Mesenchymal stem cell (in vitro differentiated cells and primary cell): ENCODE measurements at regions not wholly inside any gene's neighbourhood (a gene's known extent, or its start where the extent isn't known, plus 50 kb on each side); places are given as distances from the start of the nearest gene placed in this dataset.

Experiments used
- DNase-seq: peaks from one replicate; pipeline ENCODE4 v3.0.0-alpha.2; 2013
- H2AFZ ChIP-seq: one replicate; pipeline ENCODE4 v1.6.1; 2013; ENCODE audit warnings: low read depth, mild to moderate bottlenecking, control low read depth, inconsistent platforms, low read length, moderate library complexity
- H2AK5ac ChIP-seq: 2 replicates; pipeline ENCODE4 v1.6.1; 2013; ENCODE audit warnings: low read length, moderate library complexity, mild to moderate bottlenecking, inconsistent platforms; ENCODE audit not compliant: severe bottlenecking
- H2BK120ac ChIP-seq: one replicate; pipeline ENCODE4 v1.6.1; 2013; ENCODE audit warnings: low read depth, mild to moderate bottlenecking, inconsistent platforms, low read length, moderate library complexity
- H2BK12ac ChIP-seq, 2 experiments: one replicate each; pipeline ENCODE4 v1.6.1; 2013; ENCODE audit warnings: inconsistent platforms in 2 of 2, low read length in 2 of 2, mild to moderate bottlenecking in 2 of 2, moderate library complexity in 2 of 2, control low read depth in 1 of 2
- H2BK15ac ChIP-seq: one replicate; pipeline ENCODE4 v1.6.1; 2013; ENCODE audit warnings: mild to moderate bottlenecking, low read depth, inconsistent platforms; ENCODE audit not compliant: poor library complexity, severe bottlenecking
- H2BK5ac ChIP-seq: 2 replicates; pipeline ENCODE4 v1.6.1; 2013; ENCODE audit warnings: low read depth, mild to moderate bottlenecking, low read length, control low read depth, inconsistent platforms; ENCODE audit not compliant: poor library complexity, severe bottlenecking
- H3K14ac ChIP-seq, 2 experiments: one replicate each; pipeline ENCODE4 v1.6.1; 2013; ENCODE audit warnings: inconsistent platforms in 2 of 2, low read length in 2 of 2, control low read depth in 1 of 2, mild to moderate bottlenecking in 1 of 2, moderate library complexity in 1 of 2
- H3K18ac ChIP-seq, 2 experiments: one replicate each; pipeline ENCODE4 v1.6.1; 2013; ENCODE audit warnings: inconsistent platforms in 2 of 2, low read length in 2 of 2, control low read depth in 1 of 2, low read depth in 1 of 2, mild to moderate bottlenecking in 1 of 2
- H3K23ac ChIP-seq, 2 experiments: one replicate each; pipeline ENCODE4 v1.6.1; 2013; ENCODE audit warnings: inconsistent platforms in 2 of 2, low read length in 2 of 2, mild to moderate bottlenecking in 2 of 2, moderate library complexity in 2 of 2, control low read depth in 1 of 2
- H3K27ac ChIP-seq: 2 replicates; pipeline ENCODE4 v1.5.1; 2013; ENCODE audit warnings: mild to moderate bottlenecking, moderate library complexity, low read length, control low read depth, inconsistent platforms; ENCODE audit not compliant: poor library complexity, severe bottlenecking
- H3K27me3 ChIP-seq, 2 experiments: 2 replicates each; pipeline versions ENCODE4 v1.6.1 to v1.7.0; 2013; ENCODE audit warnings: low read length in 2 of 2, mild to moderate bottlenecking in 2 of 2, moderate library complexity in 2 of 2, control low read depth in 1 of 2, inconsistent platforms in 1 of 2; ENCODE audit not compliant: control insufficient read depth in 1 of 2, insufficient read depth in 1 of 2
- H3K36me3 ChIP-seq, 2 experiments: 2 replicates each; pipeline versions ENCODE4 v1.6.1 to v1.7.0; 2013; ENCODE audit warnings: low read length in 2 of 2, control low read depth in 1 of 2, inconsistent platforms in 1 of 2, low read depth in 1 of 2, mild to moderate bottlenecking in 1 of 2; ENCODE audit not compliant: insufficient read depth in 2 of 2, control insufficient read depth in 1 of 2
- H3K4ac ChIP-seq, 2 experiments: one replicate each; pipeline ENCODE4 v1.6.1; 2013; ENCODE audit warnings: inconsistent platforms in 2 of 2, low read length in 2 of 2, mild to moderate bottlenecking in 2 of 2, moderate library complexity in 2 of 2, control low read depth in 1 of 2, low read depth in 1 of 2
- H3K4me1 ChIP-seq: 2 replicates; pipeline ENCODE4 v1.6.1; 2013; ENCODE audit warnings: low read depth, low read length, control low read depth; ENCODE audit not compliant: control insufficient read depth, insufficient read depth
- H3K4me2 ChIP-seq: 2 replicates; pipeline ENCODE4 v1.6.1; 2013; ENCODE audit warnings: low read length, mild to moderate bottlenecking, inconsistent platforms; ENCODE audit not compliant: poor library complexity, severe bottlenecking
- H3K4me3 ChIP-seq, 2 experiments: 2 replicates each; pipeline versions ENCODE4 v1.5.1 to v1.7.0; 2013; ENCODE audit warnings: low read length in 2 of 2, mild to moderate bottlenecking in 2 of 2, control low read depth in 1 of 2, low read depth in 1 of 2; ENCODE audit not compliant: insufficient read depth in 1 of 2
- H3K79me1 ChIP-seq: replicated peaks from 2 replicates; pipeline ENCODE4 v1.6.1; 2013; ENCODE audit warnings: mild to moderate bottlenecking, control low read depth, low read length, inconsistent platforms; ENCODE audit not compliant: poor library complexity, severe bottlenecking
- H3K9ac ChIP-seq: 2 replicates; pipeline ENCODE4 v1.7.0; 2013; ENCODE audit warnings: mild to moderate bottlenecking, low read length, moderate library complexity
- H3K9me3 ChIP-seq: 2 replicates; pipeline ENCODE4 v1.7.0; 2013; ENCODE audit warnings: mild to moderate bottlenecking, low read length; ENCODE audit not compliant: control insufficient read depth
- H4K8ac ChIP-seq: one replicate; pipeline ENCODE4 v1.6.1; 2013; ENCODE audit warnings: inconsistent platforms, mild to moderate bottlenecking, low read length, moderate library complexity
- H4K91ac ChIP-seq: one replicate; pipeline ENCODE4 v1.6.1; 2013; ENCODE audit warnings: mild to moderate bottlenecking, low read length, inconsistent platforms
- WGBS: methylation state at CpG from one replicate; pipeline ENCODE4 v1.1.7; 2013; ENCODE audit warnings: mixed read lengths; 5-methylcytosine and 5-hydroxymethylcytosine counted together

DNA sequence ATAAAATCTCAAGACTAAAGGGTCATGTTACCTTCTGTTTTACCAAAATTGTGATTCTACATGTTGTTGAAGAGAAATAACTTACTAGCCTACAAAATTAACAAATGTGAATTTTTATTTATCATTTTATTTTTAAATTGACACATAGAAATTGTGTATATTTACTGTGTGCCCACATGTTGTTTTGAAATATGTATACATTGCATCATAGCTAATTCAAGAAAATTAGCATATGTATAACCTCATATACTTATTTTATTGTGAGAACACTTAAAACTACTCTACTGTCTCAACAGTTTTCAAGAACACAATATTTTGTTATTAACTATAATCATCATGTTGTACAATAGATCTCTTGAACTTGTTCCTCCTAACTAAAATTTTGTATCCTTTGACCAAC lies 177.8 kb downstream of the EPM2A start:
- Histone ChIP-seq H3K27me3 (no peaks in the 10 kb centered on the region), H3K4me2 (no peak overlapping the region), H3K9ac (no peak overlapping the region), H3K4me1 (no peaks in the 10 kb centered on the region), H3K79me1 (no peaks in the 10 kb centered on the region), H2BK15ac (no peak overlapping the region), H3K14ac (no peak overlapping the region), H3K4me3 (no peak overlapping the region), H3K9me3 (no peaks in the 10 kb centered on the region), H4K91ac (no peak overlapping the region), H3K27ac (no peak overlapping the region), H2AFZ (no peak overlapping the region), H2BK12ac (no peak overlapping the region), H3K18ac (no peak overlapping the region), H3K36me3 (no peaks in the 10 kb centered on the region), H2AK5ac (no peak overlapping the region), H4K8ac (no peak overlapping the region), H2BK120ac (no peak overlapping the region), H3K4ac (no peak overlapping the region), H3K23ac (no peak overlapping the region), H2BK5ac (no peak overlapping the region)
- no peak for DNase-seq

DNA sequence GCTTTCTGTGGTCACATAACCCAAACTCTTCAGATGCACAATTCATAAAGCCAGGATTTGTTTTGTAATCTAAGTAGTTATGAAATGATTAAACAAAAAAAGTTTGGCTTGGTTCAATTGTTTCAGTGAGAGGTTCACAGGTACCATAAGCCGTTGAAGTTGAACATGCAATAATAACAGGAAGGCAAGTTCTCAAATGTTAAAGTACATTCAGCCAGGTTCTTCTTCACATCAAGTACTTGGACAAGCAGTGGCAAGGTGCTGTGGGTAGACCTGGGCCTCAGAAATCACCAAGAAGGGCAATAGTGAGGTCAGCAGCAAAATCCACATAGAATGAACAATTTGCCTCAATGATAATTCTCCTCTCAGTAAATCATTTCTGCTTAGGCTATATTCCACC lies 175.5 kb downstream of the EPM2A start:
- 89% methylated on average over 1 of the region's 1 CpG for WGBS

DNA sequence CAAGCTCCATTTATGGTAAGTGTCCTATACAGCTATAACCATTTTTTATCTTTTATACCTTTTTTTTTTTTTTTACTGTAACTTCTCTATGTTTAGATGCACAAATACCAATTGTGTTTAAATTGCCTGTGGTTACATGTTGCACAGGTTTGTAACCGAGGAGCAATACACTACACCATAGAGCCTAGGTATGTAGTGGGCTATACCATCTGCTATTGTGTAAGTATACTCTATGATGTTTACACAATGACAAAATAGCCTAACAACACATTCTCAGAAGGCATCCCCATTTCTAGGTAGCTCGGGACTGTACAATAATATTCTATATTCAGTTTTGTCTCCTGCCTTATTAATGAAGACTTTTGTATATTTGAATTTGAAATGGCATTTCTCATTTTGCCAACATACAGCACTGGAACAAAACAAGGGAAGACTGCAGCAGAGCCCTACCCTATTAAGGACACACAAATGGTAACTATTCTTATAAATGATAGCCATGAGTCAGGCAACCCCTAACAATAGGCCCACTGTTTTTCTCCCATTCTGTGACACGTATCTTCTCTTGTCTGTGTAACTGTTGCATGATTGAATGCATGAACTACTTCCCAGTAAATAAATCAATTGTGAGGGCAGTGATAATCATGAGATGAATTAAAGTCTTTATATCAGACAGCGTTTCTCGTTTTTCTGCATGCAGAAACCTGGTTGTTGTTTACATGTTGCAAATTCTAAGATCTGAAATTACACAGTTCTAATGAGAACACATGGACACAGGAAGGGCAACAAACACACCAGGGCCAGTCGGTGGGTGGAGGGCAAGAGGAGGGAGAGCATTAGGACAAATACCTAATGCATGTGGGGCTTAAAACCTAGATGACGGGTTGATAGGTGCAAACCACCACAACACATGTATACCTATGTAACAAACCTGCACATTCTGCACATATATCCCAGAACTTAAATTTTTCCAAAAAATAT lies 173.9 kb downstream of the EPM2A start:
- H3K4me3 ChIP-seq = no peak overlapping the region
- 85% methylated on average over 4 of the region's 7 CpGs for WGBS

More for the DNA sequence above, 175.5 kb downstream of the EPM2A start:
- H3K79me1 ChIP-seq = no peaks in the 10 kb centered on the region
- no peaks in the 10 kb centered on the region for H3K27me3 ChIP-seq
- DNase-seq = no peak
- H3K18ac ChIP-seq = no peak overlapping the region
- H3K4ac ChIP-seq = no peak overlapping the region
- H2BK5ac ChIP-seq = no peak overlapping the region
- H3K23ac ChIP-seq = no peak overlapping the region
- H2BK15ac ChIP-seq = no peak overlapping the region
- H3K14ac ChIP-seq = no peak overlapping the region
- H2BK12ac ChIP-seq = no peak overlapping the region
- no peak overlapping the region for H2AK5ac ChIP-seq
- H3K4me1 ChIP-seq = no peaks in the 10 kb centered on the region
- no peaks in the 10 kb centered on the region for H3K36me3 ChIP-seq
- no peak overlapping the region for H4K8ac ChIP-seq
- no peak overlapping the region for H3K4me2 ChIP-seq
- H2BK120ac ChIP-seq = no peak overlapping the region
- H2AFZ ChIP-seq = no peak overlapping the region
- H3K9ac ChIP-seq = no peak overlapping the region
- no peaks in the 10 kb centered on the region for H3K9me3 ChIP-seq
- H3K4me3 ChIP-seq = no peak overlapping the region
- no peak overlapping the region for H3K27ac ChIP-seq
- no peak overlapping the region for H4K91ac ChIP-seq

DNA sequence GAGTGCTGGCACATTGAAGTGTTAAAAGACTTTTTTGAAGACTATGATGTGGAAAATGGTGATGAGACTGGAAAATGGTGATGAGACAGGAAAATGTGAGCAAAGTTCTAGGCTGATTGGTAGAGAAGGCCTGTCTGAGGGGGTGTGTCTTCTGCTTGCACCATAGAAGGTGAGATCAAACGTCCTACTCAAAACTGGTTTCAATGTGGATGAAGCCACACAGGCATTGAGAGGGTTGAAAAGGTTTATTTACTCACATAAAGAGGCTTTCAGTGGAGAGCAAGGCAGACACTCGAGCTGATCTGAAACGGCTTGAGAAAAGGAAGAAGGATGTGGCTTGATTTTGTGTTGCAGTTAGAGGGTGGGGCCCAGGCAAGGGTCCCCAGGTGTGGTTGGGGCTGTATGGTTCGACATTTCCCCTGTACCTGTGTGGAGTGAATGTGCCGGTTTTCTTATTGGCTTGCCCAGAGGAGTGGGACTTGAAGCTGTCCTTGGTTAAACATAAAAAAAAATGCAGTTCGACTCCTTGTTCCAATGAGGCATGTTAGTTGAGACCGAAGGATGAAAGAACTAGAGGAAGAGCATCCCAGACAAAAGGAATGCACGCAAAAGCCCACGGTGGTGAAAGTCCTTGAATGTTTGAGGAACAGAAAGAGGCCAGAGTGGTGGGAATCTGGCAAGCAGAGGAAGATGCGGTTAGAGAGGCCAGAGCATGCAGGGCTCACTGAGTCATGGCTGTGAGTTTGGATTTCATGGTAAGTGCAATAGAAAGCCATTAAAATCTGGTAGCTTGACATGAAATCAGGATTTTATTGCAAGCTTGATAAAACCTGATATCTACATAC lies 172.3 kb downstream of the EPM2A start:
- Histone ChIP-seq H3K9ac (no peak overlapping the region), H3K23ac (no peak overlapping the region), H2AK5ac (no peak overlapping the region), H3K27ac (no peak overlapping the region), H3K4me2 (no peak overlapping the region), H3K4me3 (no peak overlapping the region), H3K4me1 (no peaks in the 10 kb centered on the region), H3K27me3 (no peaks in the 10 kb centered on the region), H3K36me3 (no peaks in the 10 kb centered on the region), H3K14ac (no peak overlapping the region), H2BK12ac (no peak overlapping the region), H2BK120ac (no peak overlapping the region), H3K9me3 (no peaks in the 10 kb centered on the region), H3K4ac (no peak overlapping the region), H4K91ac (no peak overlapping the region), H2BK5ac (no peak overlapping the region), H2AFZ (no peak overlapping the region), H3K79me1 (no peaks in the 10 kb centered on the region), H4K8ac (no peak overlapping the region), H2BK15ac (no peak overlapping the region), H3K18ac (no peak overlapping the region)
- WGBS = 86% methylated on average over 10 of the region's 10 CpGs
- DNase-seq = no peak

More for the DNA sequence above, 173.9 kb downstream of the EPM2A start:
- H3K27me3 ChIP-seq = no peaks in the 10 kb centered on the region
- H3K79me1 ChIP-seq = no peaks in the 10 kb centered on the region
- no peaks in the 10 kb centered on the region for H3K4me1 ChIP-seq
- H3K4me2 ChIP-seq = no peak overlapping the region
- H2AFZ ChIP-seq = no peak overlapping the region
- H2BK120ac ChIP-seq = no peak overlapping the region
- H2AK5ac ChIP-seq = no peak overlapping the region
- no peak overlapping the region for H4K8ac ChIP-seq
- H3K14ac ChIP-seq = no peak overlapping the region
- no peak for DNase-seq
- no peak overlapping the region for H2BK15ac ChIP-seq
- H3K27ac ChIP-seq = no peak overlapping the region
- no peak overlapping the region for H3K18ac ChIP-seq
- no peaks in the 10 kb centered on the region for H3K9me3 ChIP-seq
- H2BK12ac ChIP-seq = no peak overlapping the region
- H3K36me3 ChIP-seq = no peaks in the 10 kb centered on the region
- no peak overlapping the region for H4K91ac ChIP-seq
- no peak overlapping the region for H3K23ac ChIP-seq
- no peak overlapping the region for H2BK5ac ChIP-seq
- H3K9ac ChIP-seq = no peak overlapping the region
- no peak overlapping the region for H3K4ac ChIP-seq
